Suprapubic skin (tissue), 4 donors: ENCODE measurements at regions not wholly inside any gene's neighbourhood (a gene's known extent, or its start where the extent isn't known, plus 50 kb on each side); places are given as distances from the start of the nearest gene placed in this dataset.

Experiments used
- DNase-seq, 2 donors: peaks; one replicate each; pipeline ENCODE4 v3.0.0-alpha.2; 2019; ENCODE audit warnings: low spot score in 2 of 2
- H3K27ac ChIP-seq: fragments of 200-600 bp; sonication (generic); one replicate; pipeline ENCODE4 v1.5.1; 2019
- H3K27me3 ChIP-seq: fragments of 200-600 bp; sonication (generic); one replicate; pipeline ENCODE4 v1.5.1; 2019
- H3K36me3 ChIP-seq: fragments of 200-600 bp; sonication (generic); one replicate; pipeline ENCODE4 v1.5.1; 2019
- H3K4me1 ChIP-seq: fragments of 200-600 bp; sonication (generic); one replicate; pipeline ENCODE4 v1.5.1; 2019
- H3K4me3 ChIP-seq: fragments of 200-600 bp; sonication (generic); one replicate; pipeline ENCODE4 v1.5.1; 2019; ENCODE audit warnings: mild to moderate bottlenecking
- H3K9me3 ChIP-seq: fragments of 200-600 bp; sonication (generic); one replicate; pipeline ENCODE4 v1.5.1; 2019
- CTCF ChIP-seq, 2 donors: fragments of 200-600 bp in 1 of 2; fragments of 450-650 bp in 1 of 2; sonication (generic) in 1 of 2; IDR thresholded peaks; one replicate each; pipeline ENCODE4 v1.5.1; 2016 to 2019; ENCODE audit warnings: antibody characterized with exemption in 2 of 2, mild to moderate bottlenecking in 1 of 2, moderate library complexity in 1 of 2
- EP300 ChIP-seq: sonication (generic); formaldehyde crosslinking; IDR thresholded peaks from one replicate; pipeline ENCODE4 v1.6.1; 2017; ENCODE audit warnings: antibody characterized with exemption
- POLR2A ChIP-seq, 2 donors: fragments of 450-650 bp; IDR thresholded peaks; one replicate each; pipeline ENCODE4 v1.6.1; 2017; ENCODE audit warnings: antibody characterized with exemption in 2 of 2, mild to moderate bottlenecking in 2 of 2, moderate library complexity in 2 of 2
- POLR2AphosphoS5 ChIP-seq, 3 donors: sonication (generic); formaldehyde crosslinking; IDR thresholded peaks; one replicate each; pipeline ENCODE4 v1.6.1; 2017; ENCODE audit warnings: antibody characterized with exemption in 3 of 3
- WGBS: methylation state at CpG from one replicate; pipeline ENCODE4 v1.1.5; 2018; 5-methylcytosine and 5-hydroxymethylcytosine counted together

- DNase-seq: peak; percentile 76 to 83
- no peaks in the 10 kb centered on the region for H3K36me3 ChIP-seq
- no peak overlapping the region for H3K27ac ChIP-seq
- H3K4me1 ChIP-seq: peaks cover 15% of the 10 kb centered on the region
- WGBS: 11% methylated on average over 11 of the region's 11 CpGs
- H3K4me3 ChIP-seq: no peak overlapping the region
- peak; percentile 15 to 63 for TF ChIP-seq CTCF (IDR thresholded peaks at IDR 0.05)
- TF ChIP-seq EP300: no peak
- H3K27me3 ChIP-seq: no peaks in the 10 kb centered on the region
- no peaks in the 10 kb centered on the region for H3K9me3 ChIP-seq
These were observed 114.9 kb upstream of the NFIB start for GRCh38 chr9:14428781-14429230.

- no peak for TF ChIP-seq CTCF (IDR thresholded peaks at IDR 0.05)
- TF ChIP-seq POLR2A (IDR thresholded peaks at IDR 0.05): no peak
- no peak for TF ChIP-seq POLR2AphosphoS5 (IDR thresholded peaks at IDR 0.05)
- no peak for TF ChIP-seq EP300
- no peak overlapping the region for H3K4me3 ChIP-seq
- no peak for DNase-seq
- H3K27ac ChIP-seq: no peak overlapping the region
- WGBS: 95% methylated on average over 2 of the region's 2 CpGs
- no peaks in the 10 kb centered on the region for H3K9me3 ChIP-seq
- H3K36me3 ChIP-seq: no peaks in the 10 kb centered on the region
- no peaks in the 10 kb centered on the region for H3K27me3 ChIP-seq
- peaks cover 6% of the 10 kb centered on the region for H3K4me1 ChIP-seq
These were observed 113.5 kb upstream of the NFIB start for GRCh38 chr9:14427419-14427818.

GRCh38 chr9:14424983-14425382 is 111.0 kb upstream of the NFIB start:
- Histone ChIP-seq H3K27me3 (no peaks in the 10 kb centered on the region), H3K36me3 (no peaks in the 10 kb centered on the region), H3K9me3 (no peaks in the 10 kb centered on the region), H3K4me1 (peaks cover 6% of the 10 kb centered on the region), H3K27ac (no peak overlapping the region), H3K4me3 (no peak overlapping the region)
- TF ChIP-seq CTCF (IDR thresholded peaks at IDR 0.05) (no peak), POLR2AphosphoS5 (IDR thresholded peaks at IDR 0.05) (no peak), EP300 (no peak)
- DNase-seq: no peak
- 71% methylated on average over 4 of the region's 4 CpGs for WGBS

- DNase-seq: no peak
- no peak overlapping the region for H3K4me3 ChIP-seq
- no peaks in the 10 kb centered on the region for H3K27me3 ChIP-seq
- H3K36me3 ChIP-seq: no peaks in the 10 kb centered on the region
- no peak overlapping the region for H3K27ac ChIP-seq
- TF ChIP-seq CTCF (IDR thresholded peaks at IDR 0.05) (no peak), POLR2A (IDR thresholded peaks at IDR 0.05) (no peak), EP300 (no peak), POLR2AphosphoS5 (IDR thresholded peaks at IDR 0.05) (no peak)
- 85% methylated on average over 7 of the region's 7 CpGs for WGBS
- H3K4me1 ChIP-seq: peaks cover 6% of the 10 kb centered on the region
- H3K9me3 ChIP-seq: no peaks in the 10 kb centered on the region
These were observed 110.3 kb upstream of the NFIB start for GRCh38 chr9:14424289-14424688.

GRCh38 chr9:14423815-14424261 is 109.9 kb upstream of the NFIB start:
- Histone ChIP-seq H3K4me3 (no peak overlapping the region), H3K4me1 (peaks cover 6% of the 10 kb centered on the region), H3K27ac (no peak overlapping the region), H3K36me3 (no peaks in the 10 kb centered on the region), H3K27me3 (no peaks in the 10 kb centered on the region), H3K9me3 (no peaks in the 10 kb centered on the region)
- DNase-seq: no peak
- TF ChIP-seq EP300 (no peak), POLR2A (IDR thresholded peaks at IDR 0.05) (no peak), POLR2AphosphoS5 (IDR thresholded peaks at IDR 0.05) (no peak), CTCF (IDR thresholded peaks at IDR 0.05) (no peak)
- WGBS: 80% methylated on average over 6 of the region's 6 CpGs
